Left lobe of liver (tissue), 2 donors: ENCODE measurements at regions not wholly inside any gene's neighbourhood (a gene's known extent, or its start where the extent isn't known, plus 50 kb on each side); places are given as distances from the start of the nearest gene placed in this dataset.

Experiments
- ATAC-seq: fragments of 200-7000 bp; cut with Tn5 transposase; one replicate; pipeline ENCODE4 v1.9.1; 2020; ENCODE audit warnings: mild to moderate bottlenecking, moderate library complexity
- DNase-seq: peaks from one replicate; pipeline ENCODE4 v3.0.0-alpha.2; 2020; ENCODE audit warnings: low spot score
- donor health status: DM: no; HTN: no; CAD: no; lungs with moderate emphysema.
- donor health status: DM: no; HTN: yes; CAD: no.

GRCh38 chr3:76177610-76178009 is 392.3 kb upstream of the ZNF717 start:
- ATAC-seq (no peak), DNase-seq (no peak)

GRCh38 chr3:76178412-76178811 is 393.1 kb upstream of the ZNF717 start:
- DNase-seq (no peak), ATAC-seq (no peak)

- no peak for ATAC-seq
- DNase-seq: no peak
Measured at GRCh38 chr3:76181213-76181612, 395.9 kb upstream of the ZNF717 start.

GRCh38 chr3:76198086-76198485 is 412.7 kb upstream of the ZNF717 start:
- ATAC-seq: no peak

GRCh38 chr3:76199382-76199781 is 414.0 kb upstream of the ZNF717 start:
- DNase-seq (no peak), ATAC-seq (no peak)

More at GRCh38 chr3:76198086-76198485, 412.7 kb upstream of the ZNF717 start:
- DNase-seq: no peak

GRCh38 chr3:76203578-76203977 is 418.2 kb upstream of the ZNF717 start:
- DNase-seq (no peak), ATAC-seq (peak; percentile 44)

- ATAC-seq: no peak
- no peak for DNase-seq
Measured at GRCh38 chr3:76206346-76206745, 421.0 kb upstream of the ZNF717 start.

- no peak for DNase-seq
- no peak for ATAC-seq
Measured at GRCh38 chr3:76212679-76213078, 427.3 kb upstream of the ZNF717 start.

GRCh38 chr3:76222201-76222600 is 436.9 kb upstream of the ZNF717 start:
- no peak for ATAC-seq

GRCh38 chr3:76231258-76231657 is 445.9 kb upstream of the ZNF717 start:
- ATAC-seq (no peak), DNase-seq (no peak)

More at GRCh38 chr3:76222201-76222600, 436.9 kb upstream of the ZNF717 start:
- no peak for DNase-seq

- DNase-seq (no peak), ATAC-seq (no peak)
Measured at GRCh38 chr3:76242886-76243753, 457.8 kb upstream of the ZNF717 start.

- DNase-seq: no peak
- no peak for ATAC-seq
Measured at GRCh38 chr3:76245073-76245472, 459.7 kb upstream of the ZNF717 start.

- DNase-seq: no peak
Measured at GRCh38 chr3:76245622-76246021, 460.3 kb upstream of the ZNF717 start.

GRCh38 chr3:76264496-76264895 is 479.1 kb upstream of the ZNF717 start:
- ATAC-seq (no peak), DNase-seq (no peak)

More at GRCh38 chr3:76245622-76246021, 460.3 kb upstream of the ZNF717 start:
- ATAC-seq: no peak

- ATAC-seq (no peak), DNase-seq (no peak)
Measured at GRCh38 chr3:76264911-76265310, 479.6 kb upstream of the ZNF717 start.

GRCh38 chr3:76266511-76266910 is 481.2 kb upstream of the ZNF717 start:
- DNase-seq (no peak), ATAC-seq (no peak)

- DNase-seq (no peak), ATAC-seq (no peak)
Measured at GRCh38 chr3:76267851-76268380, 482.6 kb upstream of the ZNF717 start.

- DNase-seq: no peak
- ATAC-seq: no peak
Measured at GRCh38 chr3:76293856-76294255, 508.5 kb upstream of the ZNF717 start.

GRCh38 chr3:76300746-76301145 is 515.4 kb upstream of the ZNF717 start:
- DNase-seq: no peak
- no peak for ATAC-seq

- DNase-seq: no peak
- ATAC-seq: no peak
Measured at GRCh38 chr3:76307556-76307955, 522.2 kb upstream of the ZNF717 start.

GRCh38 chr3:76308541-76308940 is 523.2 kb upstream of the ZNF717 start:
- DNase-seq (no peak), ATAC-seq (no peak)

- ATAC-seq (no peak), DNase-seq (no peak)
Measured at GRCh38 chr3:76310089-76310488, 524.7 kb upstream of the ZNF717 start.

GRCh38 chr3:76310667-76311066 is 525.3 kb upstream of the ZNF717 start:
- DNase-seq: no peak
- ATAC-seq: no peak
